H54 (cell line): ENCODE measurements at regions not wholly inside any gene's neighbourhood (a gene's known extent, or its start where the extent isn't known, plus 50 kb on each side); places are given as distances from the start of the nearest gene placed in this dataset.

Source experiments
- DNase-seq: peaks from one replicate; pipeline ENCODE4 v3.0.0; 2011; ENCODE audit warnings: low spot score, mixed read lengths; ENCODE audit not compliant: insufficient read length
- FAIRE-seq: peaks from 3 replicates; lab custom pipeline; 2011; peaks lifted over from hg19 to GRCh38; lab: Jason Lieb, UNC
- POLR2A ChIP-seq: IDR thresholded peaks from 2 replicates; pipeline ENCODE4 v1.6.1; 2011; ENCODE audit warnings: low read depth, mild to moderate bottlenecking, low read length

DNA sequence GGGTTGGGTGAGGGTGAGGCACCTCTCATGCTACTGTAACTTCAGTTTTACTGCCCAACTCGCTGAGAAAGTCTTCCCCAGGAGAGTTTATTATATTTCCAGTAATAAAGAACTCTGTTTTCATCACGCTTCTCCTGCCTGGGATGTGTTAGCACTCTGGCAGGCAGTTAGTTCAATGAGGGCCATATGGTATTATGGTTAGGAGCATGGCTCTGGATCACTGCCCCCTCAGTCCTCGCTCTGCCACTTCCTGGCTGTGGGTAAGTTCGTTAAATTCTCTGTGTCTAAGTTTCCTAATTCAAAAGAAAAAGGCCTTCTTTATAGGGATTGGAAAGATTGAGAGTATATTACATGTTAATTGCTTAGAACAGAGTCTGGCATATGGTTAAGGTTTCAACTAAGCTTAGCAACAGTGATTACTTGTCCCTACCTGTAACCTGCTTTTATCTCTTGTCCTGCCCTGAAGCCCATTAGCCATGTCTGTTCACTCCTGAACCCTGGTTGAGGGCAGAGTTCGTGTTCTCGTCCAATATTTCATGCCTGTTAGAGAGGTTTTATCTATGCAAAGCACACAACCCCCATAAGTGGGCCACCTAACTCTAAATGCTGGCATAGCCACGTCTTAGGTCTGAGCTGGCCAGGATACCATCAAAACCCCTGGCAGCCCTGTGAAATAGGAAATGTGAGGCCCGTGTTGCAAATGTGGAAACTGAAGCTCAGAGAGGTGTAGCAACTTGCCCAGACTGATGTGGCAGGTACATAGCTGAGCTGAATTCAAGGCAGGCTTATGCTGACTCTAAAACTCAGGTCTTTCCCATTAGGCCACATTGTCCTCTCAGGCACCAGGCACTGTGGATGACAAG lies 342.5 kb upstream of the JARID2 start:
- DNase-seq (no peak), FAIRE-seq (no peak)
- no peak for TF ChIP-seq POLR2A

DNA sequence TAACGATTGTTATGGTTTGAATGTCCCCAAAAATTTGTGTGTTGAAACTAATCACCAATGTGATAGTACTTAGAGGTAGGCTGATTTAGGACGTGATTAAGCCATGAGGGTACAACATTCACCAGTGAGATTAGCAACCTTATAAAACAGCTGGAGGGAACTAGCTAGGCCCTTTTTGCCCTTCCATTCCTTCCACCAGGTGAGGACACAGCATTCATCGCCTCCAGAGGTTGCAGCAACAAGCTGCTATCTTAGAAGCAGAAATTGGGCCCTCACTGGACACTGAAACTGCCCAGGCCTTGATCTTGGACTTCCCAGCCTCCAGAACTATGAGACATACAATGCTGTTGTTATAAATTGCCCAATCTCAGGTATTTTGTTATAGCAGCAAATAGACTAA lies 340.7 kb upstream of the JARID2 start:
- TF ChIP-seq POLR2A = no peak
- DNase-seq = no peak
- FAIRE-seq = no peak

DNA sequence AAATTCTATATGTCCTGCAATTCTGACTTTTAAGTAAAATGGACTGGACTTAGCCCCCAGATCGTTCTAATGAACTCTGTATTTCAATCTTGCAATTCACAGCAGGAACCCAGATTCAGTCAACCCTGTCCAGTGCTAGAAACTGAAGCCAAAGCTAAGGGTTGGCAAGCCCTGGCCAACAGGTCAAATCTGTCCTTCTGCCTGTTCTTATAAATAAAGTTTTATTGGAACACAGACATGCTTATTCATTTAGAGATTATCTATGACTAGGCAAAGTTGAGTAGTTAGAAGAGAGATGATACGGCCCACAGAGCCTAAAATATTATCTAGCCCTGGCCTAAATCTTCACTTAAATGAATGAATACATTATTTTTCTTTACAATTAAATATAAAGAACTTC lies 339.2 kb upstream of the JARID2 start:
- FAIRE-seq (no peak), DNase-seq (no peak)
- no peak for TF ChIP-seq POLR2A

DNA sequence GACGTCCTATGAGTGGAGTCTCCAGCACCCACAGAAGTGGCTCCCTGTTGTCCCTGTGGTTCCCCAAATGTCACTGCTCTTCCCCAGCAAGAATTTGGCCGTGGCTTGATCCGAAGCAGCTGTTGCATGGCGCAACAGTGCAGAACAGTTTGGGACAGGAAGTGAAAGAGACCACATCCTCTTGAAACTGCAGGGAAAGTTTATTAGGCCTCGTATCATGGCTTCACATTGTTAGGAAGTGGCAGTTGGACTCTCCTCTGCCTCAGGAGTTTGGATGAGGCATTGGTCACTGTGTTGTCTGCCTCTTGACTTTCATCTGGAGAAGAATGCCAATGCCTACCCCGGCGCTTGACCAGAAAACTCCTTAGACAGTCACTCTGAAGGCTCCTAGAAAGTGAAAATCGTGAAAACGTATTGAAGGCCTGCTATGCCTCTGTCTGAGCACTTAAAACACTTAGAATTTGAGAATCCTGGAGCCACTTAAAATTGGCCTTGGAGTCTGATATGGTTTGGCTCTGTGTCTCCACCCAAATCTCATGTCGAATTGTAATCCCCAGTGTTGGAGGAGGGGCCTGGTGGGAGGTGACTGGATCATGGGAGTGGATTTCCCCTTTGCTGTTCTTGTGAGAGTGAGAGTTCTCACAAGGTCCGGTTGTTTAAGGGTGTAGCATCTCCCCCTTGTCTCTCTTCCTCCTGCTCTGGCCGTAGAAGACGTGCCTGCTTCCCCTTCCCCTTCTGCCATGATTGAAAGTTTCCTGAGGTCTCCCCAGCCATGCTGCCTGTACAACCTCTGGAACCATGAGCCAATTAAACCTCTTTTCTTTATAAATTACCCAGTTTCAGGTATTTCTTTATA lies 334.9 kb upstream of the JARID2 start:
- TF ChIP-seq POLR2A = no peak
- FAIRE-seq = no peak
- DNase-seq = no peak

DNA sequence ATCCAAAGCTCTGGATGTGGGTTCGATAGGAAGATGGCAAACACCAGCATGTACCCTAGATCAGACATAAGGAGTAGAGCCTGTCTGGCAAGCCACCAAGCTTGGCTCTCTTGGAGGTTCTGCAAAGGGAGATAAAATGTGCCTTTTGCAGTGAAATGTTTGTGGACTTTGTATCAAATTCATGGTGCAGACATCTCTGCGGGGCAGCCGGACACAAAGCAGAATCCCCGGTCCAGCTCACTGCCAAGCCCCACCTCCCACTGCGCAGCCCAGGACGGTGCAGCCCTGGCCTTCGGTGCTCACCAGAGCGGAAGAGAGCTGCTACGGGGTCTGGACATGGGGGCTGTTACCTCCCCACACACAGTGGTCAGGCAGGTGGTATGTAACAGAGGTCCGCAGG lies 333.6 kb upstream of the JARID2 start:
- DNase-seq (no peak), FAIRE-seq (no peak)
- no peak for TF ChIP-seq POLR2A

DNA sequence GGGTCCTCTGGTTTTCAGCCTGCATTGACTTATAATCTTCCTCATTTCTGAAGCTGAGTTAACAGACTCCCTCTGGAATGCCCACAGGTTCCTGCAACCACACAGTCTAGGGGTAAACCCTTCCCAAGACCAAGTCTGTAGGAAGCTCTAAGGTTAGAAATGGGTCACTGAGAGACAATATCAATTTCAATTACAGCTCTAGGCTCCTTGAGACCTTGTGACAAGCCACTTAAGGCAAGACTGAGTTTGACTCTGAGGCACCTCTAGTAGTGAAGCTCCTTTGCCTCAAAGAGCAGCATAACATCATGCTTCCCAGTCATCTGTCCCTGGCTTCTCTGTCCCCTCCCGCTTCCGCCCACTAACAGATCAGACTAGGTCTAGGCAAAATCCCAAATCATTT lies 333.2 kb upstream of the JARID2 start:
- FAIRE-seq = no peak
- no peak for DNase-seq
- TF ChIP-seq POLR2A = no peak

DNA sequence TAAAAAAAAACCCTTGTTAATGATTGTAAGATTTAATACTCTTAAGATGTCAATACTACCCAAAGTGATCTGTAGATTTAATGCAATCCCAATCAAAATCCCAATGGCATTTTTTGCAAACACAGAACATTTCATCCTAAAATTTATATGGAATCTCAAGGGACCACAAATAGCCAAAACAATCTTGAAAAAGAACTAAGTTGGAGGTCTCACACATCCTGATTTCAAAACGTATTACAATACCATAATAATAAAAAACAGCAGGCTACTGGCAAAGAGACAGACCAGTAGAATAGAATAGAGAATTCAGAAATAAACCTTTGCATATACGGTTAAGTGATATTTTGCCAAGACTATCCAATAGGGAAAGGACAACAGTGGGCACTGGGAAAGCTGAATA lies 331.9 kb upstream of the JARID2 start:
- FAIRE-seq = no peak
- DNase-seq = no peak
- no peak for TF ChIP-seq POLR2A

DNA sequence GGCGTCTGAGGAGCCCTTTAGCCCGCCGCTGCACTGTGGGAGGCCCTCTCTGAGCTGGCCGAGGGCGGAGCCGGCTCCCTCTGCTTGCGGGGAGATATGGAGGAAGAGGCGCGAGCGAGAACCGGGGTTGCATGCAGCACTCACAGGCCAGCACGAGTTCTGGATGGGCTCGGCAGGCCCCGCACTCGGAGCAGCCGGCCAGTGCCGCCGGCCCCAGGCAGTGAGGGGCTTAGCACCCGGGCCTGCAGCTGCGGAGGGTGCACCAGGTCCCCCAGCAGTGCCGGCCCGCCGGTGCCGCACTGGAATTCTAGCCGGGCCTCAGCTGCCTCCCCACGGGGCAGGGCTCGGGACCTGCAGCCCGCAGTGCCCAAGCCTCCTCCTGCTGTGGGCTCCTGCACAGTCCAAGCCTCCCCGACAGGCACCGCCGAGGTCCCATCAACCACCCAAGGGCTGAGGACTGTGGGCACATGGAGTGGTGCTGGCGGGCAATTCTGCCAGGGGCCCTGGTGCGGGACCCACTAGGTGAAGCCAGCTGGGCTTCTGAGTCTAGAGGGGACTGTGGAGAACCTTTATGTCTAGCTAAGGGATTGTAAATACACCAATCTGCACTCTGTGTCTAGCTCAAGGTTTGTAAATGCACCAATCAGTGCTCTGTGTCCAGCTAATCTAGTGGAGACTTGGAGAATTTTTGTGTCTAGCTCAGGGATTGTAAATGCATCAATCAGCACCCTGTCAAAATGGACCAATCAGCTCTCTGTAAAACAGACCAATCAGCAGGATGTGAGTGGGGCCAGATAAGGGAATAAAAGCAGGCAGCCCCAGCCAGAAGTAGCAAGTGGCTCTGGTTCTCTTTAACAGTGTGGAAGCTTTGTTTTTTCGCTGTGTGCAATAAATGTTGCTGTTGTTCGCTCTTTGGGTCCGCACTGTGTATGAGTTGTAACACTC lies 329.7 kb upstream of the JARID2 start:
- FAIRE-seq = no peak
- TF ChIP-seq POLR2A = no peak
- no peak for DNase-seq

DNA sequence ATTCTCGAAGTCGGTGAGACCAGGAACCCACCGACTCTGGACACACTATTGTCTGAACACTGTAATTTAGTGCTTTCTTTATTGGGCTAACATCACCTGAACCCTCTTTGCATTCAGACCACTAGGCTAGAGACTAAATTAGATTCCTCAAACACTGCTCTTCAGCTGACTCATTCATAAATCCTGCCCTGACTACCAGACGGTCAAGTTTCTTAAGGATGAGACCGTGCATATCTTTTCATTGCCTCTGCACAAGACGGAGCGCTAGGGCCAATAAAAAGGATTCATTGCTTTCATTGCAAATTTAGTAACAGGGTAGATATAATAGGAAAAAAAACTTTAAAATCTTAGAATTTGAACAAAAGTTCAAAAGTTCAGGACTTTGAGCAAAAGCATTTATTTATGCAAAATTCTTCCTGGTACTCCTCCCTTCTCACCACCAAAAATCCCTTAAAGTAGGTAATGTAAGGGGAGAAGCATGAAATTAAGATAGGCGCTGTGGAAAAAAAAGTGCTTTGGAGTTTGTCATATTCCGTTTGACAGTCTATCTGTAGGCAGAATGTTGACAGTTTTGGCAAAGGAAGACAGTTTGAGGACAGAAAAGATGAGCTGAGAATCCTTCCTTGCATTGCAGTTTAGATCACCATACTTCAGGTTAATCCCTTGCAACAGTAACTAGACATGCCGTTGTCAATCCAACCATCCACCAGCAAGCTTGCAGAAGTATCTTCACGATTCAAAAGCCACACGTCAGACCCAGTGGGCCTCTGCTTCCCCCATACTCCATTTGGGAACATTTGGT lies 328.6 kb upstream of the JARID2 start:
- no peak for DNase-seq
- no peak for TF ChIP-seq POLR2A
- no peak for FAIRE-seq

DNA sequence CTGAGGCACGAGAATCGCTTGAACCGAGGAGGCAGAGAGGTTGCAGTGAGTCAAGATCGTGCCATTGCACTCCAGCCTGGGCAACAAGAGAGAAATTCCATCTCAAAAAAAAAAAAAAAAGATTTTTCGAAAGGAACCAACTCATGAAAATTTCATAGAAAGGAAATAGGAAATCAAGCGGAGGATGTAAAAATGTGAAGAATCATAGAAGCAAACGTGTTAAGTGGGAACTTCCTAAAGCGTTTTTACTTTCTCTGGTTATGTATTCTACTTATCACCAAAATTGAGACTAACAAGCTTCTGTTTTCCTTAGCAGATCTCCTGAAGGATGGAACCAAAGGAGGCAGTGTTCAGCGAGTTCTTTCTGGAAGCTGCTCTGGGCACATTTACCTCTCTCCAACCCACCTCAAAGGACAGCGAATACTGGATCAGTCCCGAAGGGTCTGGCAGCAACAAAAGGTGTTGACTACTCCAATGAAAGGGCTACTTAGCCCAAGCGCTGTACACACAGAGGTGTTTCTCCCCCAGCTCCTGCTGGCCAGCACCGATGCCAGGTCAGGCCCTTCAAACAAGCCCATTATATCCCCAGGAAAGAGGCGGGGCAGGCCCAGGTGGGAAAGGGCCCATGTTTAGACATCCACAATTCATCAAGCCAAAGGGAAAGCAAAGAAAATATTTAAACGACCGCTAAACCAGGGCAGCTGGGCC lies 327.5 kb upstream of the JARID2 start:
- FAIRE-seq (no peak), DNase-seq (no peak)
- TF ChIP-seq POLR2A = no peak

DNA sequence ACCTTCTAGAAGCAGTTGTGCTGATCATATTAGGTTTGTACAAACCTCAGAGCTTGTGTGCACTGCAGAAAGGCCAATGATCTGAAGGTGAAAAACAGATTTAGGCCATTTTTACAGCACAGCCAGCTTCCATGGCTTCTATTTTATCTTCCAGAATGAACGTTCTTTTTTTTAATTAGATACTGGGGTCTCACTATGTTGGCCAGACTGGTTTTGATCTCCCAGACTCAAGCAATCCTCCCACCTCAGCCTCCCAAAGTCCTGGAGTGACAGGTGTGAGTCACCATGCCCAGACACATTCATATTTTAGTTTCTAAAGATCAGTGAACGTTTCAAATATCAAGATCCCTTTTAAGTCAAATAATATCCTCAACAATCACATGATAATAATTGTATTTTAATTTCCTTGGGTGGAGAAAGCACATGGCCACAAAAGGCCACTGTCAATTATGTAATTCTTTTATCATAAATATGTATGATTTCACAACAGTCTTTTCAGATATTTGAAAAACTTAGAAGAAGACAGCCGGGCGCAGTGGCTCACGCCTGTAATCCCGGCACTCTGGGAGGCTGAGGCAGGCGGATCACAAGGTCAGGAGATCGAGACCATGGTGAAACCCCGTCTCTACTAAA lies 326.7 kb upstream of the JARID2 start:
- no peak for FAIRE-seq
- no peak for TF ChIP-seq POLR2A
- DNase-seq = no peak

DNA sequence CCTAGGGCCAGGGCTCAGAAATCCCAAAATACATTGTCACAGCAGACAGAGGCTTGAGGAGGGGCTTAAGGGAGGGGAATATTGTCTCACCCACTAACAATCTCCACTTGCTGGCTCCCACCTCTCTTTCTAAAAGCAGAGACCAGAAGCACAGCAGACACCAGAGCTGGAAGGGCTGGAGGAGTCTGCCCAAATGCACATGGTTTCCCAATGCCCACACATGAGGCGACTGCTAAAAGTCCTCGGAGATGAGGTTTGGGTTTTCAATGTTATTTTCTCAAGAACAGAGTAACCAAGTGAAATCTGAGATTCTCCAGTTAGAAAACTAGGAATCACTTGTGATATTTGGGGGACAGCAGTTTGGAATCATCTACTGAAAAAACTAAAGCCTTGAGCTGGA lies 325.6 kb upstream of the JARID2 start:
- no peak for DNase-seq
- no peak for TF ChIP-seq POLR2A
- no peak for FAIRE-seq
